ENCODE measurements at regions not wholly inside any gene's neighbourhood (a gene's known extent, or its start where the extent isn't known, plus 50 kb on each side); places are given as distances from the start of the nearest gene placed in this dataset.

DNA sequence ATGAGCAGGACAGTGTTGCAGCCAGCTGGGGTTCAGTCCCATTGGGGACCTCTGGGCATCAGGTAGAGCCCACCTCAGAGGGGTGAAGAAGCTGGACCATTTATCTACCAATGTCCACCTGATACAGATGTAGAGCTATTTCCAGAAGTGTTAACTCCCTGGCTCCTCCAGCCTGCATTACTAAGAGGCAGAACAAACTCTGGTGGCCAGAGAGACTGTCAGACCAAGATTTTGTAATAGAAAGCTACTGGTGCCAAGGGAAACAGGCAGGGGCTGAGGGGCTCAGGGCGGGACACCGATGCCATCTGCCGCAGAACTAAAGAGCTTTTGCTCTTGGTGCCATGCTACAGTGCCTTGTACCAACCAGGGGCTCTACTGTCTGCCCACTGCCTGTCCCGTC is 268.2 kb upstream of the HABP2 start:
- no peak overlapping the region for H3K27ac ChIP-seq (ENCODE audit: low read length)
- H3K27me3 ChIP-seq (ENCODE audit: low read depth, low read length) = no peaks in the 10 kb centered on the region; the same call in 1 of the 2 replicates
- H4K20me1 ChIP-seq (ENCODE audit: insufficient read depth, low read length) = no peaks in the 10 kb centered on the region
- H3K79me2 ChIP-seq (ENCODE audit: low read length) = no peaks in the 10 kb centered on the region
- no peaks in the 10 kb centered on the region for H3K4me1 ChIP-seq (ENCODE audit: low read length)
- H3K9me3 ChIP-seq (ENCODE audit: insufficient read depth, low read length) = no peaks in the 10 kb centered on the region
- no peaks in the 10 kb centered on the region for H3K36me3 ChIP-seq (replicated peaks; ENCODE audit: low read depth, low read length)
- no peak overlapping the region for H2AFZ ChIP-seq (ENCODE audit: low read depth, low read length)
- no peak overlapping the region for H3K4me3 ChIP-seq (ENCODE audit: low read length)
- TF ChIP-seq, protein P1, sequence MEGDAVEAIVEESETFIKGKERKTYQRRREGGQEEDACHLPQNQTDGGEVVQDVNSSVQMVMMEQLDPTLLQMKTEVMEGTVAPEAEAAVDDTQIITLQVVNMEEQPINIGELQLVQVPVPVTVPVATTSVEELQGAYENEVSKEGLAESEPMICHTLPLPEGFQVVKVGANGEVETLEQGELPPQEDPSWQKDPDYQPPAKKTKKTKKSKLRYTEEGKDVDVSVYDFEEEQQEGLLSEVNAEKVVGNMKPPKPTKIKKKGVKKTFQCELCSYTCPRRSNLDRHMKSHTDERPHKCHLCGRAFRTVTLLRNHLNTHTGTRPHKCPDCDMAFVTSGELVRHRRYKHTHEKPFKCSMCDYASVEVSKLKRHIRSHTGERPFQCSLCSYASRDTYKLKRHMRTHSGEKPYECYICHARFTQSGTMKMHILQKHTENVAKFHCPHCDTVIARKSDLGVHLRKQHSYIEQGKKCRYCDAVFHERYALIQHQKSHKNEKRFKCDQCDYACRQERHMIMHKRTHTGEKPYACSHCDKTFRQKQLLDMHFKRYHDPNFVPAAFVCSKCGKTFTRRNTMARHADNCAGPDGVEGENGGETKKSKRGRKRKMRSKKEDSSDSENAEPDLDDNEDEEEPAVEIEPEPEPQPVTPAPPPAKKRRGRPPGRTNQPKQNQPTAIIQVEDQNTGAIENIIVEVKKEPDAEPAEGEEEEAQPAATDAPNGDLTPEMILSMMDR (IDR thresholded peaks at IDR 0.05; ENCODE audit: low read depth, low read length) = no peak
- no peak for TF ChIP-seq EZH2phosphoT487 (IDR thresholded peaks at IDR 0.05; ENCODE audit: low read depth)
- no peak overlapping the region for H3K4me2 ChIP-seq (ENCODE audit: low read length)
- no peak overlapping the region for H3K9ac ChIP-seq (ENCODE audit: low read length)

DNA sequence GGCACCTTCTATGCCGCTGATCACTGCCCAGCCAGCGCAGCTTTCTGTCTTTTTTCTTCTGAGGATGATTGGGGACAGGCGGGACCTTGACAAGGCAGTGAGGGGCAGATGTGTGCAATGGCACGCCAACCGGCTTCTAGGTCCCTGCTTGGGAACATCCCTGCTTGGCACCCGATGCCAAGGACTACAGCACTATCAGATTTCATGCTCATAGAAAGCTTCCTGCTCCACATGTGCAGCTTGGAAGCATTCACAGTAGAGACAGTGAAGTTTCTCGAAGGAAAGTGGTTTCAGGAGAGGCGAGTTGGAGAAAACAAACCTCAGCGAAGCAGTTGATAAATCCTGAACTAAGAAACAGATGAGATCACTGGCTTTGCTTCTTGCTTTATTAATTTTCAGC is 267.5 kb upstream of the HABP2 start:
- Histone ChIP-seq H3K36me3 (replicated peaks; ENCODE audit: low read depth, low read length) (no peaks in the 10 kb centered on the region), H3K4me2 (ENCODE audit: low read length) (no peak overlapping the region), H3K27ac (ENCODE audit: low read length) (no peak overlapping the region), H3K9me3 (ENCODE audit: insufficient read depth, low read length) (no peaks in the 10 kb centered on the region), H3K79me2 (ENCODE audit: low read length) (no peaks in the 10 kb centered on the region), H3K27me3 (ENCODE audit: low read depth, low read length) (no peaks in the 10 kb centered on the region; the same call in 1 of the 2 replicates), H4K20me1 (ENCODE audit: insufficient read depth, low read length) (no peaks in the 10 kb centered on the region), H3K4me1 (ENCODE audit: low read length) (no peaks in the 10 kb centered on the region), H3K4me3 (ENCODE audit: low read length) (no peak overlapping the region), H2AFZ (ENCODE audit: low read depth, low read length) (no peak overlapping the region), H3K9ac (ENCODE audit: low read length) (no peak overlapping the region)
- TF ChIP-seq EZH2phosphoT487 (IDR thresholded peaks at IDR 0.05; ENCODE audit: low read depth) = no peak

DNA sequence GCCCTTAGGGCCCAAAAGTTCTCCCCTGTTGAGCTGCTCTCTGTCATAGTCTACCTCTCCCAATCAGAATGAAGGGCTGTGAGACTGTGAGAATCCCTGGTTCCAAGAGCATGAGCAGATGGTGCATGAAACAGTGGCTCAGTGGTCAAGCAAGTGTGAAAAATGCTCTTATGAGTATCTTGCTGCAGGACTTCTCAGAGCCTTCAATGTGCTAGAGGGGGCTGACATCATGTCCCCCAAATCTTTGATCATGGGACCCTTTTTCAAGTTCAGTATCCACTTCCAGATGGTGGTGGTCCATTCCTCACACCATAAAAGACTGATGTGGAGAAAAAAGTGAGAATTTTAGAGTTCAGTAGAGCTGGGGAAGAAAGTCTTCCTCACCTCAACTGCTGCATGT is 265.3 kb upstream of the HABP2 start:
- Histone ChIP-seq H3K9me3 (ENCODE audit: insufficient read depth, low read length) (no peaks in the 10 kb centered on the region), H2AFZ (ENCODE audit: low read depth, low read length) (no peak overlapping the region), H4K20me1 (ENCODE audit: insufficient read depth, low read length) (no peaks in the 10 kb centered on the region), H3K36me3 (replicated peaks; ENCODE audit: low read depth, low read length) (no peaks in the 10 kb centered on the region), H3K27ac (ENCODE audit: low read length) (no peak overlapping the region), H3K27me3 (ENCODE audit: low read depth, low read length) (no peaks in the 10 kb centered on the region; the same call in 1 of the 2 replicates), H3K4me3 (ENCODE audit: low read length) (no peak overlapping the region), H3K9ac (ENCODE audit: low read length) (no peak overlapping the region), H3K4me1 (ENCODE audit: low read length) (no peaks in the 10 kb centered on the region), H3K4me2 (ENCODE audit: low read length) (no peak overlapping the region), H3K79me2 (ENCODE audit: low read length) (no peaks in the 10 kb centered on the region)
- no peak for TF ChIP-seq EZH2phosphoT487 (IDR thresholded peaks at IDR 0.05; ENCODE audit: low read depth)
- TF ChIP-seq, protein P1 (IDR thresholded peaks at IDR 0.05; ENCODE audit: low read depth, low read length) = no peak

DNA sequence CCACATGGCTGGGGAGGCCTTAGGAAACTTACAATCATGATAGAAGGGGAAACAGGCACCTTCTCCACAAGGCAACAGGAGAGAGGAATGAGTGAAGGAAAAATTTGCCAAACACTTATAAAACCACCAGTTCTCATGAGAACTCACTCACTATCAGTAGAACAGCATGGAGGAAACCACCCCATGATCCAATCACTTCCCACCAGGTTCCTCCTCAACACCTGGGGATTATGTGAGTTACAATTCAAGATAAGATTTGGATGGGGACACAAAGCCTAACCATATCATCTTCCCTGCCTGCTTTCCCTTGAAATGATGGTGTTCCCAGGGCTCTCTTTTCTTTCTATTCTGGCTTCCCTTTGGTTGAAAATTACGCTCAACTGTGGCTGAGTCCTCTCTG is 262.7 kb upstream of the HABP2 start:
- no peaks in the 10 kb centered on the region for H3K79me2 ChIP-seq (ENCODE audit: low read length)
- TF ChIP-seq, protein P1 (IDR thresholded peaks at IDR 0.05; ENCODE audit: low read depth, low read length) = no peak
- no peak for TF ChIP-seq EZH2phosphoT487 (IDR thresholded peaks at IDR 0.05; ENCODE audit: low read depth)
- H2AFZ ChIP-seq (ENCODE audit: low read depth, low read length) = no peak overlapping the region
- H4K20me1 ChIP-seq (ENCODE audit: insufficient read depth, low read length) = no peaks in the 10 kb centered on the region
- H3K9me3 ChIP-seq (ENCODE audit: insufficient read depth, low read length) = no peaks in the 10 kb centered on the region
- H3K9ac ChIP-seq (ENCODE audit: low read length) = no peak overlapping the region
- no peaks in the 10 kb centered on the region for H3K36me3 ChIP-seq (replicated peaks; ENCODE audit: low read depth, low read length)
- H3K4me2 ChIP-seq (ENCODE audit: low read length) = no peak overlapping the region
- no peaks in the 10 kb centered on the region for H3K4me1 ChIP-seq (ENCODE audit: low read length)
- H3K27me3 ChIP-seq (ENCODE audit: low read depth, low read length) = no peaks in the 10 kb centered on the region; the same call in 1 of the 2 replicates
- H3K4me3 ChIP-seq (ENCODE audit: low read length) = no peak overlapping the region
- no peak overlapping the region for H3K27ac ChIP-seq (ENCODE audit: low read length)

DNA sequence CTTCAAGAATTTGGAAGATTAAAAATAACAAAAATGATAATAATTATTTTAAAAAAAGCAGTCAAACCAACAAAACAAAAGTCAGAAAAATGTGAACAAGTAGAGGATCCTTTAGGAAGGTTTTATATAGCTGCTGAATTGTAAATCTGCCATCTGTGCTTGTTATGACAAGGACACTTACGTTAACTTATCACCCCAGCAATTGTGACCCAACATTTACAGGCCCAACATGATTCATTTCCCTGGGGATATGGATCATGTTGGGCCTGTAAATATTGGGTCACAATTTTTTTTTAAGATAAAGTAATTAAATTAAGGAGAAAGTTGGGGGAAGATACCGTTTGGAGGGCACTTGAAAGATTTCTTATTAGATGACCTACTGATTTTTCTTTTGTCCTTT is 261.4 kb upstream of the HABP2 start:
- Histone ChIP-seq H3K36me3 (replicated peaks; ENCODE audit: low read depth, low read length) (no peaks in the 10 kb centered on the region), H3K27me3 (ENCODE audit: low read depth, low read length) (no peaks in the 10 kb centered on the region; the same call in 1 of the 2 replicates), H3K9me3 (ENCODE audit: insufficient read depth, low read length) (no peaks in the 10 kb centered on the region), H3K79me2 (ENCODE audit: low read length) (no peaks in the 10 kb centered on the region), H2AFZ (ENCODE audit: low read depth, low read length) (no peak overlapping the region), H4K20me1 (ENCODE audit: insufficient read depth, low read length) (no peaks in the 10 kb centered on the region), H3K4me2 (ENCODE audit: low read length) (no peak overlapping the region), H3K4me3 (ENCODE audit: low read length) (no peak overlapping the region), H3K27ac (ENCODE audit: low read length) (no peak overlapping the region), H3K9ac (ENCODE audit: low read length) (no peak overlapping the region), H3K4me1 (ENCODE audit: low read length) (no peaks in the 10 kb centered on the region)
- TF ChIP-seq EZH2phosphoT487 (IDR thresholded peaks at IDR 0.05; ENCODE audit: low read depth) = no peak
- TF ChIP-seq, protein P1 (IDR thresholded peaks at IDR 0.05; ENCODE audit: low read depth, low read length) = no peak

Data from OCI-LY3 (cell line).